Embryonic facial prominence (tissue), 1 donor: ENCODE measurements at regions not wholly inside any gene's neighbourhood (a gene's known extent, or its start where the extent isn't known, plus 50 kb on each side); places are given as distances from the start of the nearest gene placed in this dataset.
"Not testable (repeated sequence)": the region's sequence is repeated elsewhere in the genome, so short reads cannot be mapped to it uniquely, and the experiment has no call there.

Experiments used
- DNase-seq: peaks from one replicate; pipeline ENCODE4 v3.0.0-alpha.2; 2016; ENCODE audit errors: extremely low spot score

GRCh38 chrX:155819966-155820491 lies 61.1 kb upstream of the VAMP7 start:
- no peak for DNase-seq

GRCh38 chrX:155819525-155819924 lies 61.6 kb upstream of the VAMP7 start:
- DNase-seq = no peak

GRCh38 chrX:155814391-155814790 lies 66.8 kb upstream of the VAMP7 start:
- DNase-seq = not testable (repeated sequence)

- DNase-seq = no peak
Measured at GRCh38 chrX:155779831-155780230, 101.3 kb upstream of the VAMP7 start.

- DNase-seq = no peak
Measured at GRCh38 chrX:155778844-155779553, 102.1 kb upstream of the VAMP7 start.

GRCh38 chrX:155774387-155774786 lies 106.8 kb upstream of the VAMP7 start:
- no peak for DNase-seq

- DNase-seq = no peak
Measured at GRCh38 chrX:155767876-155768769, 113.0 kb upstream of the VAMP7 start.

GRCh38 chrX:155767051-155767875 lies 113.9 kb upstream of the VAMP7 start:
- peak; percentile 60 for DNase-seq

- DNase-seq = no peak
Measured at GRCh38 chrX:155766321-155766720, 114.8 kb upstream of the VAMP7 start.

- DNase-seq = no peak
Measured at GRCh38 chrX:155761185-155761584, 120.0 kb upstream of the VAMP7 start.

GRCh38 chrX:155757046-155757759 lies 123.9 kb upstream of the VAMP7 start:
- DNase-seq = no peak

- no peak for DNase-seq
Measured at GRCh38 chrX:155755706-155756337, 125.3 kb upstream of the VAMP7 start.

GRCh38 chrX:155751131-155751530 lies 130.0 kb upstream of the VAMP7 start:
- no peak for DNase-seq

GRCh38 chrX:155747520-155747919 lies 133.6 kb upstream of the VAMP7 start:
- DNase-seq = no peak

GRCh38 chrX:155745792-155746191 lies 133.0 kb upstream of the TMLHE start:
- no peak for DNase-seq

GRCh38 chrX:155744534-155744933 lies 131.8 kb upstream of the TMLHE start:
- DNase-seq = no peak

GRCh38 chrX:155728335-155728734 lies 115.6 kb upstream of the TMLHE start:
- DNase-seq = not testable (repeated sequence)

GRCh38 chrX:155718972-155719586 lies 106.3 kb upstream of the TMLHE start:
- no peak for DNase-seq

GRCh38 chrX:155715141-155715540 lies 102.4 kb upstream of the TMLHE start:
- no peak for DNase-seq

- DNase-seq = no peak
Measured at GRCh38 chrX:155695419-155695818, 82.7 kb upstream of the TMLHE start.
